H1 (cell line): ENCODE measurements at regions not wholly inside any gene's neighbourhood (a gene's known extent, or its start where the extent isn't known, plus 50 kb on each side); places are given as distances from the start of the nearest gene placed in this dataset.

Source experiments
- BCL11A ChIP-seq, 2 experiments: IDR thresholded peaks; one replicate each; pipeline ENCODE4 v1.6.1; 2011; ENCODE audit warnings: low read depth in 2 of 2, low read length in 2 of 2, mild to moderate bottlenecking in 2 of 2
- SP2 ChIP-seq: IDR thresholded peaks from 2 replicates; pipeline ENCODE4 v1.6.1; 2012; ENCODE audit warnings: mild to moderate bottlenecking, low read length, inconsistent platforms
- SRF ChIP-seq: IDR thresholded peaks from 2 replicates; pipeline ENCODE4 v1.6.1; 2011; ENCODE audit warnings: mild to moderate bottlenecking, low read depth, low read length, moderate library complexity
- USF2 ChIP-seq: IDR thresholded peaks from 2 replicates; pipeline ENCODE4 v1.6.1; 2011; ENCODE audit warnings: low read length, improper control_type of control experiment

GRCh38 chr10:78541481-78542140, 507.9 kb downstream of the RPS24 start (continued):
- no peak for TF ChIP-seq USF2
- TF ChIP-seq SRF = no peak
- no peak for TF ChIP-seq BCL11A (IDR thresholded peaks at IDR 0.05; ENCODE audit: low read depth in 2 of 2, low read length in 2 of 2)
- TF ChIP-seq SP2 = no peak
